ENCODE measurements at regions not wholly inside any gene's neighbourhood (a gene's known extent, or its start where the extent isn't known, plus 50 kb on each side); places are given as distances from the start of the nearest gene placed in this dataset.

- TF ChIP-seq CTCF (IDR thresholded peaks at IDR 0.05): no peak
- TF ChIP-seq EP300 (IDR thresholded peaks at IDR 0.05): no peak
Measured at GRCh38 chr13:81987677-81988357, 1646.9 kb upstream of the SPRY2 start.

Measured in gastroesophageal sphincter (tissue), 3 donors.